Panc1 (cell line): ENCODE measurements at regions not wholly inside any gene's neighbourhood (a gene's known extent, or its start where the extent isn't known, plus 50 kb on each side); places are given as distances from the start of the nearest gene placed in this dataset.

Experiments used
- ATAC-seq: fragments of 200-7000 bp; cut with Tn5 transposase; 2 replicates; pipeline ENCODE4 v1.9.1; 2020; ENCODE audit warnings: mild to moderate bottlenecking, moderate library complexity
- BruUV-seq: library from RNA; stranded (reverse); fragments of 400-500 nt; replicated peaks from 2 replicates; lab custom pipeline; 2021; lab: Mats Ljungman, UMichigan
- CTCF ChIA-PET: fragments of 300-600 bp; sonication (Branson Sonifier 250); formaldehyde crosslinking; loops from one replicate; lab custom pipeline; 2022; ENCODE audit warnings: antibody characterized with exemption; lab: Charles Lee
- POLR2A ChIA-PET: fragments of 300-600 bp; sonication (Branson Sonifier 250); formaldehyde crosslinking; loops from one replicate; lab custom pipeline; 2022; ENCODE audit warnings: antibody characterized with exemption; lab: Charles Lee
- DNase-seq: peaks from one replicate; pipeline ENCODE4 v3.0.0-alpha.2; 2010; ENCODE audit warnings: low read depth, low spot score
- H3K27ac ChIP-seq: 2 replicates; pipeline ENCODE4 v1.5.1; 2011; ENCODE audit warnings: mild to moderate bottlenecking, low read length, inconsistent platforms
- H3K27me3 ChIP-seq: fragments of 200-500 bp; sonication (Bioruptor generic); 2 replicates; pipeline ENCODE4 v1.6.0; 2014; ENCODE audit warnings: low read length, inconsistent platforms; ENCODE audit not compliant: control insufficient read depth, insufficient read depth
- H3K36me3 ChIP-seq: fragments of 200-500 bp; sonication (Bioruptor generic); 2 replicates; pipeline ENCODE4 v1.5.1; 2014; ENCODE audit warnings: inconsistent platforms, mild to moderate bottlenecking, low read length, moderate library complexity; ENCODE audit not compliant: control insufficient read depth, insufficient read depth
- H3K4me1 ChIP-seq: 2 replicates; pipeline ENCODE4 v1.5.1; 2011; ENCODE audit warnings: inconsistent platforms, mild to moderate bottlenecking, low read length, moderate library complexity; ENCODE audit not compliant: control insufficient read depth, insufficient read depth
- H3K4me3 ChIP-seq, 2 experiments: 2 replicates each; pipeline ENCODE4 v1.5.1; 2011 to 2012; ENCODE audit warnings: low read depth in 2 of 2, low read length in 2 of 2, mild to moderate bottlenecking in 2 of 2, inconsistent platforms in 1 of 2, moderate library complexity in 1 of 2
- H3K9me3 ChIP-seq: fragments of 200-500 bp; sonication (Bioruptor generic); 2 replicates; pipeline ENCODE4 v1.5.1; 2014; ENCODE audit warnings: low read depth, mild to moderate bottlenecking, inconsistent platforms, low read length, moderate library complexity; ENCODE audit not compliant: control insufficient read depth, insufficient read depth
- POLR2AphosphoS5 ChIP-seq: IDR thresholded peaks from 2 replicates; pipeline ENCODE4 v1.6.1; 2012; ENCODE audit warnings: mild to moderate bottlenecking, low read depth, low read length, moderate library complexity
- SIN3A ChIP-seq: IDR thresholded peaks from 2 replicates; pipeline ENCODE4 v1.6.1; 2012; ENCODE audit warnings: low read depth, mild to moderate bottlenecking, low read length, moderate library complexity, borderline replicate concordance; ENCODE audit not compliant: insufficient read depth
- TCF7L2 ChIP-seq: IDR thresholded peaks from 2 replicates; pipeline ENCODE4 v1.6.1; 2011; ENCODE audit warnings: mild to moderate bottlenecking, low read depth, low read length, inconsistent platforms
- in situ Hi-C: cut with HindIII; loops from 2 replicates; pipeline ENCODE4 v1.10.0; 2016; ENCODE audit warnings: low sequenced_read_pairs, low pct_unique_long_range_greater_than_20kb
- intact Hi-C: fragments of 100-400 bp; cut with micrococcal nuclease; formaldehyde crosslinking; loops from one replicate; pipeline ENCODE4 v1.10.0; 2022; ENCODE audit not compliant: unreplicated experiment
- TF ChIP-seq, protein P1 (sequence below): fragments of 450-650 bp; IDR thresholded peaks from 2 replicates; pipeline ENCODE4 v1.5.1; 2017; ENCODE audit warnings: mild to moderate bottlenecking
- TF ChIP-seq, protein P2 (sequence below), 2 experiments: IDR thresholded peaks; 2 replicates each; pipeline ENCODE4 v1.6.1; 2011 to 2012; ENCODE audit warnings: low read depth in 2 of 2, control low read depth in 1 of 2, low read length in 1 of 2, mild to moderate bottlenecking in 1 of 2, moderate library complexity in 1 of 2; ENCODE audit not compliant: insufficient read depth in 1 of 2

DNA sequence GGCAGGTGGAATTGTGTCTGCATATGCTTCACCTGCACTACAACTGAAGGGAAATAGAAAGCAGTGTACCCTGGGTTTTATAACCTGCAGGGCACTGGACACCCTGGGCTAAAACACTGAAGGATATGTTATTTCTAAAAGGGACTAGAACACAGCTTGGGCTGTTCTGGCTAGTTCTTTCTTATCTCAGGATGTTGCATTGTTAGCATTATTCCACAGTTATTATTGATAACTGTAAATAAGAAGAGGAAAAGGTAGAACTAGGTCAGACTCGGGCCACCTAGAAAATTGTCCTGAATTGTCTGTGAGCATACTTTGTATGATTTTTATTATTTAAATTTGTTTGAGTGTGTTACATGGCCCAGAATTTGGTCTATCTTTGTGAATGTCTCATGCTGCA, 493.9 kb upstream of the CDH9 start:
- BruUV-seq: no TSS peak
- H3K4me1 ChIP-seq: no peaks in the 10 kb centered on the region
- in situ Hi-C loops: no loop called here
- H3K4me3 ChIP-seq: no peak overlapping the region
- intact Hi-C loops: no loop called here
- no peaks in the 10 kb centered on the region for H3K27me3 ChIP-seq
- ChIA-PET CTCF (no interaction called here), POLR2A (no interaction called here)
- H3K27ac ChIP-seq: no peak overlapping the region
- TF ChIP-seq, protein P1, sequence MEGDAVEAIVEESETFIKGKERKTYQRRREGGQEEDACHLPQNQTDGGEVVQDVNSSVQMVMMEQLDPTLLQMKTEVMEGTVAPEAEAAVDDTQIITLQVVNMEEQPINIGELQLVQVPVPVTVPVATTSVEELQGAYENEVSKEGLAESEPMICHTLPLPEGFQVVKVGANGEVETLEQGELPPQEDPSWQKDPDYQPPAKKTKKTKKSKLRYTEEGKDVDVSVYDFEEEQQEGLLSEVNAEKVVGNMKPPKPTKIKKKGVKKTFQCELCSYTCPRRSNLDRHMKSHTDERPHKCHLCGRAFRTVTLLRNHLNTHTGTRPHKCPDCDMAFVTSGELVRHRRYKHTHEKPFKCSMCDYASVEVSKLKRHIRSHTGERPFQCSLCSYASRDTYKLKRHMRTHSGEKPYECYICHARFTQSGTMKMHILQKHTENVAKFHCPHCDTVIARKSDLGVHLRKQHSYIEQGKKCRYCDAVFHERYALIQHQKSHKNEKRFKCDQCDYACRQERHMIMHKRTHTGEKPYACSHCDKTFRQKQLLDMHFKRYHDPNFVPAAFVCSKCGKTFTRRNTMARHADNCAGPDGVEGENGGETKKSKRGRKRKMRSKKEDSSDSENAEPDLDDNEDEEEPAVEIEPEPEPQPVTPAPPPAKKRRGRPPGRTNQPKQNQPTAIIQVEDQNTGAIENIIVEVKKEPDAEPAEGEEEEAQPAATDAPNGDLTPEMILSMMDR: no peak
- no peak for TF ChIP-seq SIN3A
- TF ChIP-seq, protein P2, sequence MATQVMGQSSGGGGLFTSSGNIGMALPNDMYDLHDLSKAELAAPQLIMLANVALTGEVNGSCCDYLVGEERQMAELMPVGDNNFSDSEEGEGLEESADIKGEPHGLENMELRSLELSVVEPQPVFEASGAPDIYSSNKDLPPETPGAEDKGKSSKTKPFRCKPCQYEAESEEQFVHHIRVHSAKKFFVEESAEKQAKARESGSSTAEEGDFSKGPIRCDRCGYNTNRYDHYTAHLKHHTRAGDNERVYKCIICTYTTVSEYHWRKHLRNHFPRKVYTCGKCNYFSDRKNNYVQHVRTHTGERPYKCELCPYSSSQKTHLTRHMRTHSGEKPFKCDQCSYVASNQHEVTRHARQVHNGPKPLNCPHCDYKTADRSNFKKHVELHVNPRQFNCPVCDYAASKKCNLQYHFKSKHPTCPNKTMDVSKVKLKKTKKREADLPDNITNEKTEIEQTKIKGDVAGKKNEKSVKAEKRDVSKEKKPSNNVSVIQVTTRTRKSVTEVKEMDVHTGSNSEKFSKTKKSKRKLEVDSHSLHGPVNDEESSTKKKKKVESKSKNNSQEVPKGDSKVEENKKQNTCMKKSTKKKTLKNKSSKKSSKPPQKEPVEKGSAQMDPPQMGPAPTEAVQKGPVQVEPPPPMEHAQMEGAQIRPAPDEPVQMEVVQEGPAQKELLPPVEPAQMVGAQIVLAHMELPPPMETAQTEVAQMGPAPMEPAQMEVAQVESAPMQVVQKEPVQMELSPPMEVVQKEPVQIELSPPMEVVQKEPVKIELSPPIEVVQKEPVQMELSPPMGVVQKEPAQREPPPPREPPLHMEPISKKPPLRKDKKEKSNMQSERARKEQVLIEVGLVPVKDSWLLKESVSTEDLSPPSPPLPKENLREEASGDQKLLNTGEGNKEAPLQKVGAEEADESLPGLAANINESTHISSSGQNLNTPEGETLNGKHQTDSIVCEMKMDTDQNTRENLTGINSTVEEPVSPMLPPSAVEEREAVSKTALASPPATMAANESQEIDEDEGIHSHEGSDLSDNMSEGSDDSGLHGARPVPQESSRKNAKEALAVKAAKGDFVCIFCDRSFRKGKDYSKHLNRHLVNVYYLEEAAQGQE (IDR thresholded peaks at IDR 0.05; ENCODE audit: insufficient read depth in 1 of 2, low read depth in 2 of 2, low read length in 1 of 2): no peak
- TF ChIP-seq POLR2AphosphoS5: no peak
- no peak for TF ChIP-seq TCF7L2
- no peak for ATAC-seq
- no peaks in the 10 kb centered on the region for H3K9me3 ChIP-seq
- no peaks in the 10 kb centered on the region for H3K36me3 ChIP-seq
- no peak for DNase-seq

- POLR2A ChIA-PET: no interaction called here
- intact Hi-C loops: no loop called here
- Histone ChIP-seq H3K27me3 (no peaks in the 10 kb centered on the region), H3K4me1 (no peaks in the 10 kb centered on the region), H3K36me3 (no peaks in the 10 kb centered on the region), H3K4me3 (no peak overlapping the region), H3K9me3 (no peaks in the 10 kb centered on the region; the same call in none of the 2 replicates), H3K27ac (no peak overlapping the region)
- BruUV-seq: no TSS peak
- in situ Hi-C loops: no loop called here
- CTCF ChIA-PET: no interaction called here
- DNase-seq (no peak), ATAC-seq (no peak)
- TF ChIP-seq, protein P1: no peak
- no peak for TF ChIP-seq POLR2AphosphoS5
- TF ChIP-seq SIN3A: no peak
- no peak for TF ChIP-seq TCF7L2
- TF ChIP-seq, protein P2 (IDR thresholded peaks at IDR 0.05; ENCODE audit: insufficient read depth in 1 of 2, low read depth in 2 of 2, low read length in 1 of 2): no peak
Measured at GRCh38 chr5:27524515-27524914, 486.1 kb upstream of the CDH9 start.
